HepG2 (cell line): ENCODE measurements at regions not wholly inside any gene's neighbourhood (a gene's known extent, or its start where the extent isn't known, plus 50 kb on each side); places are given as distances from the start of the nearest gene placed in this dataset.
A peak's percentile ranks its signal among the peaks of the same experiment; 100 is the strongest.

ENCODE experiments used
- AGO1 ChIP-seq: fragments of 200-400 bp; formaldehyde crosslinking; IDR thresholded peaks from 2 replicates; pipeline ENCODE4 v1.6.1; 2017; ENCODE audit warnings: mild to moderate bottlenecking, low read depth, low read length, moderate library complexity; ENCODE audit not compliant: poor library complexity, severe bottlenecking
- ARNT ChIP-seq: fragments of 450-650 bp; IDR thresholded peaks from 2 replicates; pipeline ENCODE4 v1.6.1; 2017
- GRHL1 ChIP-seq: sonication (generic); formaldehyde crosslinking; conservative IDR thresholded peaks from 2 replicates; pipeline ENCODE4 v1.8.0; 2022; ENCODE audit warnings: missing genetic modification reagents
- HOXD1 ChIP-seq: sonication (generic); formaldehyde crosslinking; IDR thresholded peaks from 2 replicates; pipeline ENCODE4 v1.5.0; 2020; ENCODE audit warnings: missing genetic modification reagents
- JDP2 ChIP-seq: sonication (generic); formaldehyde crosslinking; IDR thresholded peaks from 2 replicates; pipeline ENCODE4 v1.8.1; 2022; ENCODE audit warnings: missing genetic modification reagents, borderline replicate concordance
- KLF13 ChIP-seq: sonication (generic); formaldehyde crosslinking; IDR thresholded peaks from 2 replicates; pipeline ENCODE4 v1.4.0; 2020; ENCODE audit warnings: mild to moderate bottlenecking, missing genetic modification reagents
- LCORL ChIP-seq, 2 experiments: fragments of 450-650 bp in 1 of 2; sonication (generic) in 1 of 2; formaldehyde crosslinking in 1 of 2; IDR thresholded peaks; 2 replicates each; pipeline versions ENCODE4 v1.5.0 to v1.6.1; 2017 to 2020; ENCODE audit warnings: antibody characterized with exemption in 1 of 2, missing genetic modification reagents in 1 of 2
- MXD4 ChIP-seq: IDR thresholded peaks from 2 replicates; pipeline ENCODE4 v1.6.1; 2016; ENCODE audit warnings: mild to moderate bottlenecking, missing biosample characterization, missing genetic modification reagents
- NCOR1 ChIP-seq: fragments of 200-600 bp; sonication (generic); IDR thresholded peaks from 2 replicates; pipeline ENCODE4 v1.7.0; 2017; ENCODE audit warnings: antibody characterized with exemption, low read length, borderline replicate concordance
- POLR2G ChIP-seq: fragments of 200-400 bp; formaldehyde crosslinking; IDR thresholded peaks from 2 replicates; pipeline ENCODE4 v1.6.1; 2018; ENCODE audit warnings: mild to moderate bottlenecking, low read depth, low read length, moderate library complexity
- PRPF4 ChIP-seq: fragments of 200-400 bp; formaldehyde crosslinking; IDR thresholded peaks from 2 replicates; pipeline ENCODE4 v1.6.1; 2016; ENCODE audit warnings: low read length, low read depth; ENCODE audit not compliant: poor library complexity, severe bottlenecking
- RBFOX2 ChIP-seq: fragments of 200-400 bp; formaldehyde crosslinking; IDR thresholded peaks from 2 replicates; pipeline ENCODE4 v1.6.1; 2017; ENCODE audit warnings: low read depth, mild to moderate bottlenecking, low read length
- RFXANK ChIP-seq: IDR thresholded peaks from 2 replicates; pipeline ENCODE4 v1.6.1; 2016
- TGIF2 ChIP-seq: IDR thresholded peaks from 2 replicates; pipeline ENCODE4 v1.6.1; 2016; ENCODE audit warnings: control low read depth, missing compliant biosample characterization
- TP53 ChIP-seq: sonication (generic); formaldehyde crosslinking; conservative IDR thresholded peaks from 2 replicates; pipeline ENCODE4 v1.4.0; 2020; ENCODE audit warnings: missing genetic modification reagents
- TRIM24 ChIP-seq: sonication (generic); formaldehyde crosslinking; IDR thresholded peaks from 2 replicates; pipeline ENCODE4 v1.8.0; 2022; ENCODE audit warnings: mild to moderate bottlenecking, missing genetic modification reagents
- ZBTB14 ChIP-seq: sonication (generic); formaldehyde crosslinking; IDR thresholded peaks from 2 replicates; pipeline ENCODE4 v1.4.0; 2020; ENCODE audit warnings: missing genetic modification reagents
- ZBTB21 ChIP-seq: sonication (generic); formaldehyde crosslinking; IDR thresholded peaks from 2 replicates; pipeline ENCODE4 v1.4.0; 2020; ENCODE audit warnings: missing genetic modification reagents
- ZIK1 ChIP-seq: sonication (generic); formaldehyde crosslinking; IDR thresholded peaks from 2 replicates; pipeline ENCODE4 v1.5.0; 2020; ENCODE audit warnings: mild to moderate bottlenecking, low read depth, missing genetic modification reagents, borderline replicate concordance
- ZNF180 ChIP-seq: sonication (generic); formaldehyde crosslinking; IDR thresholded peaks from 2 replicates; pipeline ENCODE4 v1.4.0; 2020; ENCODE audit warnings: low read depth, missing genetic modification reagents, borderline replicate concordance
- ZNF224 ChIP-seq: sonication (generic); formaldehyde crosslinking; IDR thresholded peaks from 2 replicates; pipeline ENCODE4 v1.5.0; 2020; ENCODE audit warnings: mild to moderate bottlenecking, missing genetic modification reagents
- ZNF230 ChIP-seq: sonication (generic); formaldehyde crosslinking; IDR thresholded peaks from 2 replicates; pipeline ENCODE4 v1.4.0; 2020; ENCODE audit warnings: mild to moderate bottlenecking, missing genetic modification reagents
- ZNF510 ChIP-seq: sonication (generic); formaldehyde crosslinking; IDR thresholded peaks from 2 replicates; pipeline ENCODE4 v1.4.0; 2020; ENCODE audit warnings: low read depth, mild to moderate bottlenecking, missing genetic modification reagents
- ZNF550 ChIP-seq: sonication (generic); formaldehyde crosslinking; IDR thresholded peaks from 2 replicates; pipeline ENCODE4 v1.4.0; 2020; ENCODE audit warnings: mild to moderate bottlenecking, missing genetic modification reagents, borderline replicate concordance
- ZNF569 ChIP-seq: sonication (generic); formaldehyde crosslinking; IDR thresholded peaks from 2 replicates; pipeline ENCODE4 v1.5.0; 2020; ENCODE audit warnings: mild to moderate bottlenecking, missing genetic modification reagents, moderate library complexity, borderline replicate concordance
- ZNF614 ChIP-seq: IDR thresholded peaks from 2 replicates; pipeline ENCODE4 v1.6.1; 2018; ENCODE audit warnings: missing biosample characterization, missing genetic modification reagents, inconsistent platforms, borderline replicate concordance
- TF ChIP-seq, protein P1 (sequence below): IDR thresholded peaks from 2 replicates; pipeline ENCODE4 v1.6.1; 2018; ENCODE audit warnings: missing genetic modification reagents
- TF ChIP-seq, protein P2 (sequence below): sonication (generic); formaldehyde crosslinking; IDR thresholded peaks from 2 replicates; pipeline ENCODE4 v1.8.1; 2023; ENCODE audit warnings: mild to moderate bottlenecking, missing genetic modification reagents, borderline replicate concordance

DNA sequence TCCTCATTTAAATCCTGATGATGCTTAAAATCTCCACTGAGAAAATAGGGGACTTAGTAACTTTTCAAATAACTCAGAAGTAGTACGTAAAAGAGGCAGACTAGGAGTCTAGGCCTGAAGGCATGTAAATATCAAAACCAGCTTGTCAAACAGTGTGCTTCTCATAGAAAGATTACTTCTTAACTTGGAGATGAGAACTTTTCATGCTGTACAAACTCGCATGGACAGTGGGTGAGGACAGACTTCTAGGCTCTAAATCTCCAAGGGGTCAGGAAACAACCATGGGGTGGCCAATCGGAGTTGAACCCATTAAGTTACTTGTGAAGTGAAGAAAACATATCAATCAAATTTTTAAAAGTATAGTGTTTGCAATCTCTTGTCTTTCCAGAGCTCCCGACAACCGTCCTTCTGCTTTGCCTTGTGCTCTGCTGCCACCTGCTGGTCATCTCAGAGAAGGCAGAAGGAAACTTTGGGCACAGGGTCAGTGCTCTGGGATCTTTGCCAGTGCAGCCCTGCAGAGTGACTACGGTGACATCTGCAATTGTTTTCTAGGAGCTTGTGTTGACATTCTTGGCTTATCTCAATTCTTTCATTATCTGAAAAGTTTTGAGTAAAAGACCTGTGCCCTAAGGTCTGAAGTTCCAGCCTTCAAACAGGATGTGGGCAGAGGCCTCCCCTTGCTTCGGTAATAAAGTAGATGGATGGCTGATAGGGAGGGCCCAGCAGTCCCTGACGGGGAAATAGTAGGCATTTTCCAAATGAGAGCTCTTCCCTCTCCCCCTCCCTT lies 105.1 kb upstream of the PDE4B start (continued):
- TF ChIP-seq GRHL1 (CRISPR knock-in tag): no peak
- no peak for TF ChIP-seq ZNF180 (CRISPR knock-in tag)
- no peak for TF ChIP-seq TP53 (CRISPR knock-in tag)
- TF ChIP-seq, protein P1, sequence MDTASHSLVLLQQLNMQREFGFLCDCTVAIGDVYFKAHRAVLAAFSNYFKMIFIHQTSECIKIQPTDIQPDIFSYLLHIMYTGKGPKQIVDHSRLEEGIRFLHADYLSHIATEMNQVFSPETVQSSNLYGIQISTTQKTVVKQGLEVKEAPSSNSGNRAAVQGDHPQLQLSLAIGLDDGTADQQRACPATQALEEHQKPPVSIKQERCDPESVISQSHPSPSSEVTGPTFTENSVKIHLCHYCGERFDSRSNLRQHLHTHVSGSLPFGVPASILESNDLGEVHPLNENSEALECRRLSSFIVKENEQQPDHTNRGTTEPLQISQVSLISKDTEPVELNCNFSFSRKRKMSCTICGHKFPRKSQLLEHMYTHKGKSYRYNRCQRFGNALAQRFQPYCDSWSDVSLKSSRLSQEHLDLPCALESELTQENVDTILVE (CRISPR knock-in tag): no peak
- no peak for TF ChIP-seq TRIM24 (CRISPR knock-in tag)
- TF ChIP-seq MXD4 (CRISPR knock-in tag): 0 out of 2 replicates have a peak, but pooled peaks have one; percentile 45
- TF ChIP-seq, protein P2, sequence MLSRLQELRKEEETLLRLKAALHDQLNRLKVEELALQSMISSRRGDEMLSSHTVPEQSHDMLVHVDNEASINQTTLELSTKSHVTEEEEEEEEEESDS: no peak
- no peak for TF ChIP-seq JDP2 (CRISPR knock-in tag)
- TF ChIP-seq PRPF4: no peak
- no peak for TF ChIP-seq ZBTB21 (CRISPR knock-in tag)
- no peak for TF ChIP-seq RFXANK (CRISPR knock-in tag)
- peak; percentile 56; the same call in 1 of the 2 replicates for TF ChIP-seq LCORL (IDR thresholded peaks at IDR 0.05)
- TF ChIP-seq LCORL (CRISPR knock-in tag; IDR thresholded peaks at IDR 0.05): peak; percentile 75
- 0 out of 2 replicates have a peak, but pooled peaks have one; percentile 51 for TF ChIP-seq ZNF614 (CRISPR knock-in tag)
- no peak for TF ChIP-seq ZNF224 (CRISPR knock-in tag)
- no peak for TF ChIP-seq AGO1
- TF ChIP-seq ZIK1 (CRISPR knock-in tag): no peak
- TF ChIP-seq ZNF510 (CRISPR knock-in tag): no peak
- no peak for TF ChIP-seq RBFOX2
- no peak for TF ChIP-seq ZNF230
- TF ChIP-seq NCOR1: peak; percentile 91
- TF ChIP-seq POLR2G: no peak
- no peak; the same call in 1 of the 2 replicates for TF ChIP-seq HOXD1
- TF ChIP-seq ARNT: no peak
- no peak for TF ChIP-seq ZBTB14 (CRISPR knock-in tag)
- TF ChIP-seq ZNF550: no peak
- TF ChIP-seq ZNF569 (CRISPR knock-in tag): no peak
- TF ChIP-seq TGIF2 (CRISPR knock-in tag): no peak
- no peak for TF ChIP-seq KLF13 (CRISPR knock-in tag)
